Activated CD4-positive, alpha-beta T cell treated with anti-CD3 and anti-CD28 coated beads for 48 hours (primary cell): ENCODE measurements at regions not wholly inside any gene's neighbourhood (a gene's known extent, or its start where the extent isn't known, plus 50 kb on each side); places are given as distances from the start of the nearest gene placed in this dataset.
"Not testable (repeated sequence)": the region's sequence is repeated elsewhere in the genome, so short reads cannot be mapped to it uniquely, and the experiment has no call there.

Experiments
- DNase-seq: peaks from one replicate; pipeline ENCODE4 v3.0.0-alpha.2; 2020

DNA sequence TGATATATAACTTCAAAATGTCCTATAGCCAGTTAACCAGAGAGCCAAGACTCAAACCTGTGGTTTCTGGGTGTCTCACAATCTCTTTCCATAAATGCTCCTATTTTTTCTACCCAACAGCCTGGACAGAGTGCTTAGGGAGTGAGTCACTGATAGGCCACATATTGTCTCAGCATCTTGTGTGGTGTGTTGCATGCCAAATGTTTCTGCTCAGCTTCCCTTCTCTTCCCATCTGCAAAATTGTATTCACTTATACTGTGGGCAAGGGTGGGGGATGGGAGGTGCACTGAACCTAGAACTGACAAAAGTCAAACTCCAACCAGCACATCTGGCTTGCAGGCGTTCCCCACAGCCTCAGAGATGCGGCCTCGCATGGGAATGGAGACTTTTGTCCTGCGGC, 123.3 kb downstream of the KCNA5 start:
- no peak for DNase-seq

DNA sequence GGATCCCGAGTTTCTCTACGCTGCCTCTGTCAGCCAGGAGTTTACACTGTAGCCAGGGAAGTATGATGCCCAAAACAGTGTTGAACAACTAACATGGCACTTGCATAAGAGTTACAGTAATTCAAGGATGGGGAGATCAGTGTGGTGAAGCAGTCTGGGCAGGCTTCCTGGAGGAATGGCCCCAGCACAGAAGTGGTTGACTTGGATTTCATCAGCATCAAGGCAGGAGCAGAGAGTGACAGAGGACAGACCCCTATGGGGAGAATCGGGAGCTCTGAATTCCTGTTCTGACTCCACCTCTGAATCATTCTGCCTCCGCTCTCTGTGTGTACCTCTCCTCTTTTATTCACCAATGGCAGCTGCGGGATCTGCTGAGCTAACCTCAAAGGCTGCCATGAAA, 124.5 kb downstream of the KCNA5 start:
- DNase-seq, result no peak

DNA sequence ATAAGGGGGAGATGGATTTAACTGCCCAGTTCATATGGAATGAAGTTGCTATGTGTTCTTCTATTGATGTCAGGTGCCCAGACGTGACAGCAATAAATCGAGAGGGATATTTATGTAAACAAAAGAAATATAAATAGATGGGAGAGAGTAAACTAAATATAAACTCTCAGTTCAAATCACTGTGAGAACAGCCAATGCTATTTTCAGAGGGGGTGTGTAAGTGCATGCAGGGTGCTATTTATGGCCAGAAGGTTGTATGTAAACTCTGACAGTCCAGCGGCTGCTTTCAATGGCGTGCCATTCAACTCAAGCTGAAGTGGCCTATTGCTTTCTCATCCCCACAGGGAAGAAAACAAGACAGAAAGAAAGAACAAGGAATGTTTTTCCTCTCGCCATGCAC, 127.2 kb downstream of the KCNA5 start:
- DNase-seq, result no peak

DNA sequence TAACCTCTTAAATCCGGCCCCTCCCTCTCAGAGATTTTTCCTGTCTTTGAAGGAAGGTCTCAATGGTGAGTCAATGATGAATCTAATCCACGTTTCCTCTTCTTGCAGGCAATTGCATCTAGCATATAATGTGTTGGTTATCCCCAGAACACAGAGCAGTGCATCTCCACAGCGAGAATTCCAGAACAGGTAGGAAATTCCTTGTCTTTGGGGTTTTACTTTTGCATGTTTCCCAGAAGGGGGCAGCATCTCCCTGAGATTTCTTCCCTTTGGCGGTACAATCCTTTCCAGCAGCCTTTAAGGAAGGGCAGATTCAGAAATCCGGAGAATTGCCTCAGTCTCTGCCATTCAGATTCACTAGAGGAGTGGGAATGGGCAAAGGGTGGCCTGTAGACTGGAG, 128.0 kb downstream of the KCNA5 start:
- no peak for DNase-seq

DNA sequence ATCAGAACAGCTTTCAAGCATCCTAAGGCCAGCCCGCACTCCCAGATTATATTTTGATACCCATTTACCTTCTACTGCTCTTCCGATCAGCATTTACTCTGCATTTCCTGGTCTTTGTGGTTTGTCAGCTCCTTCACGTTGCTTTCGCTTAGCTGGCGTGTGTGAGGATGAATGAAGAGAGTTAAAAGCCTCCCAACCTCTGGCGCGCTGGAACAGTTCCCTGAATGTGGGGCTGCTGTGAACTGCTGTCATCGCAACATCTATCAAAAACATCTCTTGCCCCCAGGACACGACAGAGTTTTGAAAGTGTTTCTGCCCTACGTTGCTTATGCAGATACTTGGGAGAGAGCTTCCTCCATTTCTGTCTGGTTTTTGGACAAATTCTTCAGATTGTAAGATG, 129.2 kb downstream of the KCNA5 start:
- DNase-seq, result no peak

DNA sequence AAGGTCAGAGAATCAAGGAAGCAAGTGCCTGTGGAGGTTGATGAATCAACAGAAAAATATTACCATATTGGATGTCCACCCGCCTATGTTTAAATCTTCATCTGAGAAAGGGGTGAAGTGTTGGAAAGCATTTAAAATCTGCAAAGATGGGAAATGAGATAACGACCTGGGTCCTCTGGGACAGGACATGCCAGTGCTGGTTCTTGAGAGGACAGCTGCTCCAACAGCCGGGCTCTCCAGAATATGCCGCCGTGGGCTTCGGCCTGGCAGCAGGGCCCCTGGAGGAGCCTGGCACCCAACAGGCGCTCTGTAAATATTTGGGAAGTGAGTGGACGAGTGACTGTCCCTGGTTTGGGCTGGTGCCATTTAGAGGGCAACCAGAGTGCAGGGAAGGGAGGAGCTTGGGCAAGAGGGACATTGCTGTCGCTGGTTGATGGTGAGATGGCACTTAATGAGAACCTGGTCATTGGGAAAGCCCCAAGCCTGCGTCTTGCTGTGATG, 129.9 kb downstream of the KCNA5 start:
- DNase-seq, result no peak

DNA sequence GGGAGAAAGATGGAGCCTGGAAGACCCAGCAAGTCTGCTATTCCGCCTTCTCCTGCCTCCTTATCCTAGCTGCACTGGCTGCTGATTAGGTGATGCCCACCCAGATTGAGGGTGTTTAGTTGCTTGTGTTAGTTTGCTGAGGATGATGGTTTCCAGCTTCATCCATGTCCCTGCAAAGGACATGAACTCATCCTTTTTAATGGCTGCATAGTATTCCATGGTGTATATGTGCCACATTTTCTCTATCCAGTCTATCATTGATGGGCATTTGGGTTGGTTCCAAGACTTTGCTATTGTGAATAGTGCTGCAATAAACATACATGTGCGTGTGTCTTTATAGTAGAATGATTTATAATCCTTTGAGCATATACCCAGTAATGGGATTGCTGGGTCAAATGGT, 131.7 kb downstream of the KCNA5 start:
- DNase-seq, result not testable (repeated sequence)

DNA sequence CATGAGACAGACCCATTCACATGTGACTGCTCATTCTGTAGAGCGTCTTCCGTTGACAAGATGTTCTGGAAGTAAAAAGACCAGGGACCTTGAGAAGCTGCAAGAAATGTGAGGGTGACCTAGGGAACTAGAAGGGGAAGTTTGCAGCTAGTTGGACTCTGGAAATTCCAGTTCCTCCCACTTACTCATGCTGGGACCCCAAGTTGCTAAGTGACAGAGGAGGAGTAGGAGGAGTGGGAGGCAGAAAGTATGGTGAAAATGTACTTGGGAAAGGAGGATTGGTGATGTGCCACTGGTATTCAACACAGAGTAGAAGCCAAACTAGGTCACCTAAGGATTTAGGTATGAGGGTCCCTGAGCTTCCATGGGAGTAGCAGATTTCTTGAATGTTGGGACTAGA, 132.4 kb downstream of the KCNA5 start:
- no peak for DNase-seq

DNA sequence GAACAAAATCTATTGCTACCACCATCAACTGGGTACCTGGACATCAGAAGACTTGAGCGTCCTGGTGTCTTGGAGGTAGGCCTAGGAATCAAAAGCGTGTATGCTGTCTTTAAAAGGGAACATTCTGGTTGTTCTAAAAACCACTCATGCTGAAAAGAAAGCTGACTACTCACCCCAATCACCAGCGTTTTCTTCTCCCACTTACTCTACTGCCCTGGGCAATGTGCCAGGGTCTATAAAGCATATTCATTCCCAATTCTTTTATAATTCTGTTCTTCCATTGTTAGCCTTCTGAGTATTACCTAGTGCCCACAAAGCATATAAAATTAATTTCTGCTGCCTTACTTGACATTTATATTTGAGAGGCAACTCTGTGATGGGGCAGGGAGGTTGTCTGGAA, 133.4 kb downstream of the KCNA5 start:
- DNase-seq, result no peak

DNA sequence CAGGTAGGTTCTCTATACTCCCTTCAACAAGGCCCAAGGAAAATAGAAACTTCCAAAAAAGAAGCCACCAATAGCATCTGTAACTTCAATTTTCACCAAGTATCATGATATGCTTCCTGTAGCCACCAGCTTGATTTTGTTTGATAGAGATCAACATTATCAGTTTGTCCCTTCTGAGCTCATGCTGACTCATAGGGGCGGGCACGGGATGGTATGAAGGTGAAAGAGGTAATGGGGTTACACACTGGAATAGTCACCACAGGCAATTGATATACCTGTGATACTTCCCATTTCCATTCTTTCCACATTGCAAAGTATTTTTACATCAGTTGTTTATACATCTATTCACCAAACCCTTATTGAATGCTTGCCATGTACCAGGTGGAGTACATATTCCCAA, 134.1 kb downstream of the KCNA5 start:
- no peak for DNase-seq

DNA sequence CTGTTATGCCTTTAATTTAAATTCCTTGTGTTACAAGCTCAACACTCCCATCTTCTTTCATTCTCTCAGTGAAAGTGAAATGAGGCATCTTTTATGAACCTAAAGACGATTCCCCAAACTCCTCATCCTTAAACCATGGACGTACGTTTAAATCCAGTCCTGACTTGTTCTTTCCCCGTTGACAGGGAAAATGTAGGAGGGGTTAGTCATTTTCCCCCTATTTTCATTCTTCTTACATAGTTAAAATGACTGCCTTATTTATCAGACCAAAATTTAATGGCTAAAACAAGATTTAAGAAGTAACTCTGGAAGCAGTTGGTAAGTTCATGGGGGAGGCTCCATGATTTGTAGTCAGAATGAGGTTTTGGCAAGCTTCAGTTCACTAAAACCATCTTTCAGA, 134.9 kb downstream of the KCNA5 start:
- DNase-seq, result no peak

DNA sequence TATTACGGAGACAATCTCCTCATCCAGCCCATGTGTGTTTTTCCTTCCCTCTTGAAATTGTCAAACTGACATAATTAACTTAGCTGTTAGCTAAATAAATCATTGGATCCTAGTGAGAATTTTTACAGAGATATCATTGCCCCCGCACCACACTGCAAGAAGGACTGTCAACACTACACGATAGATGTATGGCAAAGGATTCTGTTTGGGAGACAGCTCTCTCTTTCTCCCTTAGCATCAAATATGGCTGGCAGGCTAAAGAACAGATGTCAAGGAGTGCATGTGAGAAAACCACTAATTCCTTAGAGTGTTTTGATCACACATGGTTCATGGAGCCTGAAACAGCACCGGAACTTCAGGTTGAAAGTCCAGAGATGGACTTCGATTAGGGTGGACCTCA, 136.8 kb downstream of the KCNA5 start:
- no peak for DNase-seq

DNA sequence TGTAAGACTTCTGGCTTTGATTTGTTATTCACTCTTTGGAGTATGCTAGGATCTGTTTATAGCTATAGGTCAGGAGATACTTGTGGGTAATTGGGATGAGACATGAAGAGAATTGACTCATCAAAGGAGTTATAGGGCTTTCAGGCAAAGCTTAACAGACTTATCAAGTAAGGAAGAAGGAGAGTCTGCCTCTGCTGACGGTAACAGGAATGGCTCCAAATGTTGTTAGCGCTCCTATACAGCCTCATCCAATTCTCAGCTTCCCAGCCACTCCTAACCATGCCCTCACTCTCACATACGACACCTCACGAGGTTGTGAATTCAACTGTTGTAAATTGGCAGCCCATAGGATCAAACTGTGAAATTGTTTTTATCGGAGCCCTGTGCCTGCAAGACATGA, 140.5 kb downstream of the KCNA5 start:
- no peak for DNase-seq

DNA sequence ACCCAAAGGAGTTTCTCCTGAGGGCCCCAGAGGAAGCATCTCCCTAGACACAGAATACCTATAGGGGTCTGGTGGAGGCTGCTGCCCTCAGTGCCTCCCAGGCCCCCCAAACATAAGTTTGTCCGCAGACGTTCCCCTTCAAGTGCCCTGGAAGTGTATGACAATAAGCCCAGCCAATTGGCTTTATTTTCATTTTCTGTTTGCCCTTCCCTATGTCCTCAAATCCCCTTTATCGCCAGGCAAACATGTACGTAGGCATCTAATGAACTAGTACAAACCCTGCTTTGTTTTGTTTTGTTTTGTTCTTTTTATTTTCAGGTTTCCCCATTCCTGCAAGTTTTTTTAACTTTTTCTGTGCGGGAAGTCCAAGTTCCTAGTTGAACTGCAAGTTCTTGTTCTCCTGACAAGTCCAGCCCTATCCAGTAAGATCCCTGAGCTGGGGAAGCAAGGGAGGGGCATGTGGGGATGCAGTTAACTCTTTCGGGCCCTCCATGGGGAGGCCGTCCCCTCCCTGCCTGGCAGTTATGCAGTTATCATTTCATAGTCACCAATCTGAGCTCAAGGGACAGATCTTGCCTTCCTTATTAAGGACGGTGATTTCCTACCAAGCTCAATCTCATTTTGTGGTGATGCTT, 141.9 kb downstream of the KCNA5 start:
- no peak for DNase-seq

DNA sequence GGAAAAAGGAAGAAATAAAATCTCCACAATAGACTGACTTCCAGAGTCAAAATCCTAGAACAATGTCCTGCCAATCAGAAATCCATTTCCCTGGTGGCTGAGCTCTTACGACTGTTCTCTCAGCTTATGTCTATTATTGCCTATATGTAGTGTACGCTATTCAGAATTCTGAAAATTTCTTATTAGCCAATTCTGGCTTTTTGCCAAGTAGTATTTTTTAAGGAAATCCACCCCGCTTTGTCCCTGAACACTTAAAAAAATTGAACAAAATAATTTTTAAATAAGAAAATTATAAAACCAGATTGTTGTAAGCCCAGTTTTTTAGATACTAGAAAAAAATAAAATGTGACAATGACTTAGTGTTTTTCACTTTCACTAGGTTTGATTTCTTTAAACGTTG, 143.0 kb downstream of the KCNA5 start:
- no peak for DNase-seq

DNA sequence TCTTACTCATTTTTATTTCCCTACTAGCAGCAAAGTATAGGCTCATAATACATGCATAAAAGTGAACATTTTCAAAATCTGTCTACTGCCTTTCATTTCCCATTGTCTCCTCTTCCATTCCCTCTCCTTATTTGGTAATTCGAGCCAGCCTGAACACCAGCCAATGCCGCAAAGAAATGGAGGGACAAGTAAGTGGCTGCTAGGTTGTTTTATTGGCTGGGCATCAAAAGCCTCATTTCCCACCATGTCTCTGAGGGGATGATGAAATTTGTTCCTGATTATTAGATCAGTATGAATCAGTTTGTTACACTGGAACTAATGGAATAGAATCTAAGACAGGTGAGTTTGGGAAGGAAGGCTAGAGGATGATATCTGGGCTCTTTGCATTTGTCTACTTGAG, 143.5 kb downstream of the KCNA5 start:
- DNase-seq, result no peak

DNA sequence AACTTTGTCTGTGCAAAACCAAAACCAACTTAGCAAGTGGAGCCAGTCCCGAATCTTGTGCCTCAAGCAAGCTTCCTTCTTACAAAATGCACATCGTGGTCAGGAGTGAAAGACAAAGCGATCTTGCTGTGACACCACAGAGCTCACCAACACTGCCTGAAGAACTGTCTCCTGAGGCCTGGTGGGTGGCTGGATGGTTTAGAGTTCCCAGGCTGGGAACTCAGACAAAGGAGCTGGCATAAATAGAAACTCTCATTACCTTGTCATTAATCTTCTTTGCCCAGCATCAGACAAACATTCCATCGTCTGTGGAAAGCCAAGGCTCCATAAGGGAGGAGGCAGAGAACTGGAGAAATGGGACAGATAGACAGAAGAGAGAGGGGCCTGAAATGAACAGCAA, 144.8 kb downstream of the KCNA5 start:
- no peak for DNase-seq

DNA sequence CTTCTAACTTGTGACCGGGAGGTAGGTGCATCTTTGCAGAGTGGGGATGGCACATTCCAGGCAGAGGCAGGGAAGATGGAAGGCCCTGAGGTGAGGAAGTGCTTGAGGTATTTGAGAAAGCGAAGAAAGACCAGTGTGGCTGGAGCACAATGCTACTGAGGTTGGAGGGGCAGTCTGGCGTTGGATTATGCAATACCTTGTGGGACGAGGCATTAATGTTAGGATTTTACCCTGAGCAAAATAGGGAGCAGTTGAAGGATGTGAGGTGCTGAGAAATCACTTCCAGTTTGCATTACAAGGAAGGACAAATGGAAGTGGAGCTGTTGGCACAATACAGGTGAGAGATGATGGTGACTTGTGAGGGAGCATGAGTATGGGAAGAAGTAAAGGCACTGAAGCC, 145.5 kb downstream of the KCNA5 start:
- DNase-seq, result no peak

DNA sequence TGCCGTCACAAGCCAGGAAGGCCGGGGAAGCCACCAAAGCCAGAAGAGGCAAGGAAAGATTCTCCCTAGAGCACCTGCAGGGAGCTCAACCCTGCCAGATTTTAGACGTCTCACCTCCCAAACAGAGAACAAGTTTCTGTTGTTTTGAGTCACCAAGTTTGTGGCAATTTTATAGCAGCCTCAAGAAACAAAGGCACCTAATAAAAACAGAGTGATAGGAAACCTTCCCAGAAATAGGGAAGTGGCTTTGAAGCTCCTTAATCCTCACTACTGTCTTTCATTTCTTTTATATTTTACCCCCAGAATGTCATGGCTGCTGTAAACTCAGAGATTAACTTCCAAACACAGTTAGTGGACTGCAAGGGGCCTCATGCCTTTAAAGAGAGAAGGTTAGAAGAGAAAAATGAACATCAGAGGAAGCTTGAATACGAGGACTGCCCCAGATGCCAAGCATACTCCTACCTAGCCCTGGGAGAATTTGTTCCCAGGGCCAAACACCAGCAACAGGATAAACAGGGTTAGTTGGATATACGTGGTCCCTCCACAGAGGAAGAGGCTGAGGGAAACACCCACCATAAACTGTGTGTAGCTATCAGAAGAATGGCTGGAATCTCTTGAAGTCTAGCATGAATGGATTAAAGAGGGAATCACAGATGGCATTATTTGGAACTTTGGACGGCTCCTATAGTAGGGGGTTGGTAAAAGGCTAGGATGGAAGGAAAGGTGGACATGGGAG, 148.3 kb downstream of the KCNA5 start:
- no peak for DNase-seq

DNA sequence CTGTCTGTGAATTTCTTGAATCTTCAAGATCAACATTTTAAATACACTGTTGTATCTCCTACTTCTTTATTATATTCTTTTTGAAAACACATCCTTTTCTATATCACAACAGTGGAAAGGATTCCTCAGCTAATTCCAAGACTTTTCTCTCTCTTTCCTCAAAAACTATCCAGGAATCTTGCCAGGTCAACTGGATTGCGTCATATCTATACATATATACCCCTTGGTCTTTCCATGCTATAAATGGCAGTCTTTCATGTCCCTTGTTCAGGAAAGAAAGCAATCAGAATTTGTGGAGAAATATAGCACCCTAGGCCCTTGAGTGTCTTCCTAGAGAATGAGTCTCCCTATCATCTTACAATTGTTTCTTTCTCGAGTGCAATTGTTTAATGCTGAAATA, 149.0 kb downstream of the KCNA5 start:
- DNase-seq, result no peak

DNA sequence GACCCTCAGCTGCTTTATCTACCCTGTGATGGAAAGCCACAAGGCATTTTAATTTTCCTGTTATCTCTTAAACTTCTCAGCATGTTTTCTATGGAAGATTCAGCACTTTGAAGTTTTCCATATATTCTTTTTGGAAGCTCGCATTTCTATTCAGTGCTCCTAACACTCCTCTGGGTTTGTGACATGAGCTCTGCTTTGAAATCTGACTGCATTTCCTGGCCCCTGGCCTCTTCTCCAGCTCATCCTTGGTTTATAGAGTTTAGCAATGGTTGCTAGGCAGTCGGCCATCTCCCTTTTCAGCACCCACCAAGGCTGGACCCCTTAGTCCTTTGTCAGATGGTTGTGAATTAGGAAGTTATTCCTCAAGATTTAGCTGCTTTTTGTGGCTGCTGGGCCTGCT, 150.6 kb downstream of the KCNA5 start:
- no peak for DNase-seq

DNA sequence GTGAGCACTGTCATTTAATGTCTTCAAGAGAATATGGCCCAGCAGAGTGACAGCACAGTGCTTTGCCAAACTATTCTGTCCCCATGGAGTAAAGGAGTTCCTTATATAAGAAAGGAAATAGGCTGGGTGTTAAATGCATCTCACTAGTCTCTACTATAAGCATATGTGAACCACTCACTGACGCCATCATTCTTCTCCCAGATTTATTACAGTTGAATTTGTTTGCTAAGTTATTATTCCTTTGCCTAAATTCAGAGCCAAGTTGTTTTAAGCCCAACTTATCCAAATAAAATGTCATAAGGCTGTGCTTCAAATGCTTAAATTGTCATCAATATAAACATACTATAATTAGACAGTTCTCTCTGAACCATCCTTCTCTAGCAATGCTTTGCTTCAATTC, 151.6 kb downstream of the KCNA5 start:
- no peak for DNase-seq

DNA sequence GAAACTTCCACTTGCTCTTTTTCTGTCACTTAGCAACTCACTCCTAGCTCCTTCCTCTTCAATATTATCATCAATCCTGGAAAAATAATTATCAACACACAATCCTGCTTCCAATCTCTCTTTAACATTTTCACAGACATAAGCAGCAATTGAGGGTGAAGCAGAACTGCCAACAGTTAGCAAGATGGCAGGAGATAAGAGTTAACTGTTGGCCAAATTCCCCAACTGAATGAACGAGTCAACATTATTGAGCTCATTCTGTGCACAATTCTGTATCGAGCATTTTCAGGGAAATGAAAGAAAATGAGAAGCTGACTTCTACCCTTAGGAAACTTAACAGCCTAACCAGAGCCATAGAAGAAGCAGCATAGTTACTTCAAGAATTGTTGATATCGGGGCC, 152.0 kb downstream of the KCNA5 start:
- DNase-seq, result no peak

DNA sequence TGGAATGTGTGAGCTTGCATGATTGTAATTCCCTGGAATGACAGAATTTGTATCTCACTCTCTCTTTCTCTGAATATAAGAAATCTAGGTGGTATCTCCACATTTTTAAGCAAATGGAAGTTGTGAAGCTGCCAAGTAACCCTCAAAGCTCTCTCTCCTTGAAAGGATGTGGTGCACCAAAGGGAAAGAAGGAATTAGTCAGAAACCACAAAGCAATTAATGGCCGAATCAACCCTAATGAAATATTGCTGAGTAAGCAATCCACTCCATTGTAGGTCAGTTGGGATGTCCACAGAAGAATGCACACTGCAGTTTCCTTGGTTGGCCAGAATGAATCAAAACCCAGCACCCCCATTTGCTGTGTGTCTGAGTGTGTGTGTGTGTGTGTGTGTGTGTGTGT, 153.5 kb downstream of the KCNA5 start:
- no peak for DNase-seq

DNA sequence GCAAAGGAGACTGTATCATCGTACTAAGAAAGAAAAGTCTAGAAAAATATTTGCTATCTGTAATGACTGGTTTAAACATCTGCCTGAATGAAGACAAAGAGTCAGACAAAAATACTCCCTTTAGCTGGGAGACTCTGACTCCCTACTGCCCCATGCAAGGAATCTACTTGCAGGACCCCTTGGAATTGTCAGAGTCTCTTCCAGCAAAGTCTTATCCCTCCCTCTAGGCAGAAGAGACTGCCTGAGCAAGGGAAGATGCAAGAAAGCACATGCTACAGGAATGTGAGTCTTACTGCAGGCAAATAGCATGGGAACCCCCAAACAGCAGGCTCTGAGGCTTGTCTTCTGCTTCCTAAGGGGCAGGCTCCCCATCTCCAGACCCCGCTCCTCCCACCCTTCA, 154.0 kb downstream of the KCNA5 start:
- no peak for DNase-seq
